ENCODE measurements at regions not wholly inside any gene's neighbourhood (a gene's known extent, or its start where the extent isn't known, plus 50 kb on each side); places are given as distances from the start of the nearest gene placed in this dataset.

- no peak for TF ChIP-seq BCLAF1 (IDR thresholded peaks at IDR 0.05)
- peak; percentile 90 for TF ChIP-seq EED (IDR thresholded peaks at IDR 0.05; ENCODE audit: low read depth)
- TF ChIP-seq NR2C2 (IDR thresholded peaks at IDR 0.05; ENCODE audit: borderline replicate concordance, control insufficient read depth, insufficient read length, low read depth): no peak
- TF ChIP-seq JUND (IDR thresholded peaks at IDR 0.05; ENCODE audit: low read depth, low read length): peak; percentile 56; the same call in 1 of the 2 replicates
- TF ChIP-seq CBFB (IDR thresholded peaks at IDR 0.05; ENCODE audit: low read depth): no peak
- no peak for TF ChIP-seq SP1 (IDR thresholded peaks at IDR 0.05; ENCODE audit: low read depth, low read length)
- TF ChIP-seq ZSCAN29 (IDR thresholded peaks at IDR 0.05): 0 out of 2 replicates have a peak, but pooled peaks have one; percentile 31
- TF ChIP-seq MXI1 (IDR thresholded peaks at IDR 0.05; ENCODE audit: low read depth, low read length): peak; percentile 53; the same call in 1 of the 2 replicates
- peak; percentile 15; the same call in 1 of the 2 replicates for TF ChIP-seq DPF2 (IDR thresholded peaks at IDR 0.05)
- TF ChIP-seq RAD51 (IDR thresholded peaks at IDR 0.05): peak; percentile 23; the same call in 1 of the 2 replicates
- no peak for TF ChIP-seq BMI1 (IDR thresholded peaks at IDR 0.05; ENCODE audit: borderline replicate concordance)
- TF ChIP-seq PKNOX1 (IDR thresholded peaks at IDR 0.05): no peak
- TF ChIP-seq E2F4 (IDR thresholded peaks at IDR 0.05; ENCODE audit: low read depth, low read length): no peak
- TF ChIP-seq FOS (IDR thresholded peaks at IDR 0.05; ENCODE audit: borderline replicate concordance, extremely low read depth, insufficient read length): no peak
- TF ChIP-seq REST (IDR thresholded peaks at IDR 0.05; ENCODE audit: low read depth, low read length): no peak
- no peak for TF ChIP-seq CBX3 (IDR thresholded peaks at IDR 0.05; ENCODE audit: borderline replicate concordance, low read depth)
- no peak for TF ChIP-seq RCOR1 (conservative IDR thresholded peaks at IDR 0.05; ENCODE audit: low read depth, low read length)
Measured at GRCh38 chr2:136055929-136056688, 61.8 kb downstream of the CXCR4 start (continued).
